ENCODE measurements at regions not wholly inside any gene's neighbourhood (a gene's known extent, or its start where the extent isn't known, plus 50 kb on each side); places are given as distances from the start of the nearest gene placed in this dataset.
"Not testable (repeated sequence)": the region's sequence is repeated elsewhere in the genome, so short reads cannot be mapped to it uniquely, and the experiment has no call there.

DNA sequence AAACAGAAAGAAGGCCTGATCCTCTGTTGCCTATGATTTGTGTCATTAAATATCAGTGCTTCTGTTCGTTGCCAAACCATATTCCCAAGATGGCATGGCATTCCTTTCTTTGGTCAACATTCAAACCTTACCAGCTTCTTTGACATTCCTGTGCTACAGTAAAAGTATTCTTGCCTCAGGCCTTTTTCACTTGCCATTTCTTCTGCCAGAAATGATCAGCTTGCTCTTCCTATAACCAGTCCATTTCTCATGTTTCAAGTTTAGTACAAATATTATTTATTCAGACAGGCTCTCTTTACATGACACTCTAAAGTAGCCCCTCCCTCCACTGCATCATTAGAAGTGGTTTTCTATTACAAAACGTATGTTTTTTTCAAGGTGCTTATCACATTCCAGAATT, 278.3 kb downstream of the KCNJ2 start:
- Mint-ChIP-seq H3K36me3 (ENCODE audit: low read depth) (no peaks in the 10 kb centered on the region), H3K4me1 (no peaks in the 10 kb centered on the region), H3K4me3 (no peak overlapping the region), H3K27me3 (no peaks in the 10 kb centered on the region), H3K9me3 (peaks cover 11% of the 10 kb centered on the region), H3K27ac (no peak overlapping the region)
- ATAC-seq (no peak), DNase-seq (no peak)

DNA sequence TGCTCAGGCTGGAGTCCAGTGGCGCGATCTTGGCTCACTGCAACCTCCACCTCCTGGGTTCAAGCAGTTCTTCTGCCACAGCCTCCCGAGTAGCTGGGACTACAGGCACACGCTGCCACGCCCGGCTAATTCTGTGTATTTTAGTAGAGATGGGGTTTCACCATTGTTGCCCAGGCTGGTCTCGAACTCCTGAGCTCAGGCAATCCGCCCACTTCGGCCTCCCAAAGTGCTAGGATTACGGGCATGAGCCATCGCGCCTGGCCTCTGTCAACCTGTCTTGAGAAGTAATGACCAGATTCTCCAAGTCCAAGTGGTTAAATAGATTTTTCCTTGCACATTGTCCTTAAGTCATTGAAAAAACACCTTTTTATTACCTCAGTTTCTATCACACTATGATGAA, 283.7 kb downstream of the KCNJ2 start:
- DNase-seq; H3K4me1 Mint-ChIP-seq; H3K36me3 Mint-ChIP-seq (ENCODE audit: low read depth); H3K9me3 Mint-ChIP-seq; H3K27ac Mint-ChIP-seq; ATAC-seq; H3K27me3 Mint-ChIP-seq; H3K4me3 Mint-ChIP-seq: not testable (repeated sequence)

- ATAC-seq: no peak
- peaks cover 4% of the 10 kb centered on the region for H3K9me3 Mint-ChIP-seq
- no peak overlapping the region for H3K27ac Mint-ChIP-seq
- H3K27me3 Mint-ChIP-seq: no peaks in the 10 kb centered on the region
- H3K4me1 Mint-ChIP-seq: no peaks in the 10 kb centered on the region
- H3K36me3 Mint-ChIP-seq (ENCODE audit: low read depth): no peaks in the 10 kb centered on the region
- H3K4me3 Mint-ChIP-seq: no peak overlapping the region
- DNase-seq: no peak
Measured at GRCh38 chr17:70454377-70454776, 285.0 kb downstream of the KCNJ2 start.

DNA sequence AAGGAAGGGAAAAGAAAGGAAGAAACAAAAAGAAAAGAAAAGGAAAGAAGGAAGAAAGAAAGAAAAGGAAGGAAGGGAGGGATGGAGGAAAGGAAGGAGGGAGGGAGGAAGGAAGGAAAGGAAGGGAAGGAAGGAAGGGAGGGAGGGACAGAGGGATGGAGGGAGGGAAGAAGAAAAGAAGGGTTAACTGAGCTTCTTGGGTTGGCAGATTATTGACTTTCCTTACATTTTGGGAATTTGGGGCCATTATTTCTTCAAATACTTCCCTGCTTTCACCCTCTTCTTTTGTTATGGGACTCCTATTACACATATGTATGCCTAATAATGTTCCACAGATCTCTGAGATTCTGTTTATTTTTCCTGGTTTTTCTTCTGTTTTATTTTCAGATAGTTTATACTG, 285.6 kb downstream of the KCNJ2 start:
- H3K4me3 Mint-ChIP-seq: no peak overlapping the region
- H3K27me3 Mint-ChIP-seq: no peaks in the 10 kb centered on the region
- no peaks in the 10 kb centered on the region for H3K36me3 Mint-ChIP-seq (ENCODE audit: low read depth)
- H3K27ac Mint-ChIP-seq: no peak overlapping the region
- H3K9me3 Mint-ChIP-seq: peaks cover 4% of the 10 kb centered on the region
- H3K4me1 Mint-ChIP-seq: no peaks in the 10 kb centered on the region
- DNase-seq (no peak), ATAC-seq (no peak)

DNA sequence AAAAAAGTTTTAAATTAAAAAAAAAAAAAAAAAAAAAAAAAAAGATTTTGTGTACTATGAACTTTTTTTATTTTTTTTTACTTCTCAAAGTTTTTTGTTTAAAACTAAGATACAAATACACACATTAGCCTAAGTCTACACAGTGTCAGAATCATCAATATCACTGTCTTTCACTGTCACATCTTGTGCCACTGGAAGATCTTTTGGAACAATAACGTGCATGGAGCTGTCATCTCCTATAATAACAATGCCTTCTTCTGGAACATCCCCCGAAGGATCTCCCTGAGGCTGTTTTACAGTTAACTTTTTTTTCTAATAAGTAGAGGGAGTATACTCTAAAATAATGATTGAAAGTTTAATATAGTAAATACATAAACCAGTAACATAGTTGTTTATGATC, 295.7 kb downstream of the KCNJ2 start:
- H3K36me3 Mint-ChIP-seq (ENCODE audit: low read depth): no peaks in the 10 kb centered on the region
- no peak for DNase-seq
- H3K9me3 Mint-ChIP-seq: no peaks in the 10 kb centered on the region
- H3K4me3 Mint-ChIP-seq: no peak overlapping the region
- no peak overlapping the region for H3K27ac Mint-ChIP-seq
- H3K4me1 Mint-ChIP-seq: no peaks in the 10 kb centered on the region
- no peaks in the 10 kb centered on the region for H3K27me3 Mint-ChIP-seq
- no peak for ATAC-seq

GRCh38 chr17:70468661-70469060, 299.3 kb downstream of the KCNJ2 start:
- ATAC-seq (no peak), DNase-seq (no peak)
- H3K36me3 Mint-ChIP-seq (ENCODE audit: low read depth): no peaks in the 10 kb centered on the region
- no peaks in the 10 kb centered on the region for H3K27me3 Mint-ChIP-seq
- H3K27ac Mint-ChIP-seq: no peak overlapping the region
- no peak overlapping the region for H3K4me3 Mint-ChIP-seq
- H3K4me1 Mint-ChIP-seq: no peaks in the 10 kb centered on the region
- peaks cover 4% of the 10 kb centered on the region for H3K9me3 Mint-ChIP-seq

- DNase-seq (no peak), ATAC-seq (no peak)
- Mint-ChIP-seq H3K9me3 (peaks cover 4% of the 10 kb centered on the region), H3K27ac (no peak overlapping the region), H3K36me3 (ENCODE audit: low read depth) (no peaks in the 10 kb centered on the region), H3K4me1 (no peaks in the 10 kb centered on the region), H3K27me3 (no peaks in the 10 kb centered on the region), H3K4me3 (no peak overlapping the region)
Measured at GRCh38 chr17:70473049-70473448, 303.7 kb downstream of the KCNJ2 start.

- Mint-ChIP-seq H3K27ac (no peak overlapping the region), H3K4me1 (no peaks in the 10 kb centered on the region), H3K36me3 (ENCODE audit: low read depth) (no peaks in the 10 kb centered on the region), H3K9me3 (peaks cover 4% of the 10 kb centered on the region), H3K27me3 (no peaks in the 10 kb centered on the region), H3K4me3 (no peak overlapping the region)
- no peak for ATAC-seq
- no peak for DNase-seq
Measured at GRCh38 chr17:70476368-70476767, 307.0 kb downstream of the KCNJ2 start.

GRCh38 chr17:70478902-70479301, 309.6 kb downstream of the KCNJ2 start:
- no peaks in the 10 kb centered on the region for H3K36me3 Mint-ChIP-seq (ENCODE audit: low read depth)

GRCh38 chr17:70479779-70480178, 310.4 kb downstream of the KCNJ2 start:
- no peak overlapping the region for H3K27ac Mint-ChIP-seq
- no peak for ATAC-seq
- no peaks in the 10 kb centered on the region for H3K36me3 Mint-ChIP-seq (ENCODE audit: low read depth)
- no peak overlapping the region for H3K4me3 Mint-ChIP-seq
- peaks cover 7% of the 10 kb centered on the region for H3K9me3 Mint-ChIP-seq
- no peaks in the 10 kb centered on the region for H3K27me3 Mint-ChIP-seq
- no peaks in the 10 kb centered on the region for H3K4me1 Mint-ChIP-seq
- DNase-seq: no peak

More at GRCh38 chr17:70478902-70479301, 309.6 kb downstream of the KCNJ2 start:
- H3K27me3 Mint-ChIP-seq: no peaks in the 10 kb centered on the region
- H3K9me3 Mint-ChIP-seq: peaks cover 7% of the 10 kb centered on the region
- no peak overlapping the region for H3K27ac Mint-ChIP-seq
- ATAC-seq (no peak), DNase-seq (no peak)
- no peaks in the 10 kb centered on the region for H3K4me1 Mint-ChIP-seq
- H3K4me3 Mint-ChIP-seq: no peak overlapping the region

DNA sequence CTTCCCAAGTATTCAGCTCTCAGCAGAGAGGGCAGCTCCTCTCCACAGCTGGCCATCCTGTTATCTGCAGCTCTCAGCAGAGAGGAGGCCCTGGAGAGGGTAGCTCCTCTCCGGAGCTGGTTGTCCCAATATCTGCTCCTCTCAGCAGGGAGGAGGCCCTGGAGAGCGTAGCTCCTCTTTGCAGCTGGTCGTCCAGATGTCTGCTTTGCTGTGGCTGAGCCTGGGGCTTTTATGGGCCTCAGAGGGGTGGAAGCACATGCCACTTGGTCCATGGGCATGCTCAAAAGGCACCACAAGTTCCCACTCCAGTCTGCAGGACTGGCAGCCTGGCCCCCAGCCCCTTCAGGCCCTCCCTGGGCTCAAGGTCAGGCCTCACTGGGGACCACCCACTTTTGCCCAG, 314.3 kb downstream of the KCNJ2 start:
- Mint-ChIP-seq H3K27ac (no peak overlapping the region), H3K4me1 (no peaks in the 10 kb centered on the region), H3K9me3 (peaks cover 7% of the 10 kb centered on the region), H3K36me3 (ENCODE audit: low read depth) (no peaks in the 10 kb centered on the region), H3K27me3 (no peaks in the 10 kb centered on the region), H3K4me3 (no peak overlapping the region)
- ATAC-seq: no peak
- DNase-seq: no peak

GRCh38 chr17:70484050-70484449, 314.7 kb downstream of the KCNJ2 start:
- Mint-ChIP-seq H3K27me3 (no peaks in the 10 kb centered on the region), H3K4me1 (no peaks in the 10 kb centered on the region), H3K4me3 (no peak overlapping the region), H3K27ac (no peak overlapping the region), H3K36me3 (ENCODE audit: low read depth) (no peaks in the 10 kb centered on the region), H3K9me3 (peaks cover 7% of the 10 kb centered on the region)
- ATAC-seq (no peak), DNase-seq (no peak)

- Mint-ChIP-seq H3K9me3 (peaks cover 7% of the 10 kb centered on the region), H3K27ac (no peak overlapping the region), H3K27me3 (no peaks in the 10 kb centered on the region), H3K4me3 (no peak overlapping the region), H3K36me3 (ENCODE audit: low read depth) (no peaks in the 10 kb centered on the region), H3K4me1 (no peaks in the 10 kb centered on the region)
- ATAC-seq: no peak
- no peak for DNase-seq
Measured at GRCh38 chr17:70484496-70484895, 315.2 kb downstream of the KCNJ2 start.

DNA sequence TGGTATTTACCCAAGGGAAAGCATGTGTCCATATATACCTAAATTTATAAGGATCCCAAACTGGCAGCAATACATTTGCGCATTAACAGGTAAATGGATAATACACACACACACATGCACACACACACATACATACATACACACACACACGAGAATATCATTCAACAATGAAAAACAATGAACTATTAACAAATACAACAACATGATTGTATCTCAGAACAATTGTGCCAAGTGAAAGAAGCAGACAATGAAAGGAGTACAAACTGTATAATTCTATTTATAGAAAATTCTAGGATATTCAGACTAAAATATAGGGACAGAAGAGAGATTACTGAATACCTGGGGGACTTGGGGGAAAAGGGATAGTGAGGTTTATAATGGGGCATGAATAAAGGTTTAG, 323.0 kb downstream of the KCNJ2 start:
- Mint-ChIP-seq H3K4me3 (no peak overlapping the region), H3K36me3 (ENCODE audit: low read depth) (no peaks in the 10 kb centered on the region), H3K27me3 (no peaks in the 10 kb centered on the region), H3K27ac (no peak overlapping the region), H3K9me3 (no peaks in the 10 kb centered on the region), H3K4me1 (no peaks in the 10 kb centered on the region)
- no peak for DNase-seq
- ATAC-seq: no peak

- Mint-ChIP-seq H3K27me3 (no peaks in the 10 kb centered on the region), H3K4me1 (no peaks in the 10 kb centered on the region), H3K27ac (no peak overlapping the region), H3K36me3 (ENCODE audit: low read depth) (no peaks in the 10 kb centered on the region), H3K4me3 (no peak overlapping the region), H3K9me3 (no peaks in the 10 kb centered on the region)
- DNase-seq (no peak), ATAC-seq (no peak)
Measured at GRCh38 chr17:70493277-70493874, 324.0 kb downstream of the KCNJ2 start.

DNA sequence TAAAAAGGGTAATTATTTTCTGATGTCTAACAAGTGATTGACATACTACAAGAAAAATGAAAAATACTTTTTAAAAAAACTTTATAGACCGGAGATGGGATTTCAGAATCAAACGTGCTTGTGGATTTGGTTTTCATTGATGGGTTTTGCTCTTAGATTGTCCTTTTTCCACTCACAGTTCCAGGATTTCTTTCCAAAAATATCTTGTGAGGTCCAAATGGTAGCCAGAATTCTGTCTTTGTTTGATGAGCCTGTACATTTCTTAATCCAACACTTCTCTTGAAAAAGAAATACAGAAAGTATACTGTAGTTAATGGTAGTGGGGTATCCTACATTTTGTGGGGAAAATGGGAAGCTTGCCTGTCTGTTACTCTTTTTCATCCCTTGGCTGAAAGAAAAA, 329.3 kb downstream of the KCNJ2 start:
- DNase-seq (no peak), ATAC-seq (no peak)
- Mint-ChIP-seq H3K4me1 (no peaks in the 10 kb centered on the region), H3K9me3 (no peaks in the 10 kb centered on the region), H3K4me3 (no peak overlapping the region), H3K36me3 (ENCODE audit: low read depth) (no peaks in the 10 kb centered on the region), H3K27ac (no peak overlapping the region), H3K27me3 (peaks cover 2% of the 10 kb centered on the region)

Data from activated naive CD8-positive, alpha-beta T cell treated with anti-CD3 and anti-CD28 coated beads, Interleukin-2, amount 50 U/mL, for 24 hours (primary cell).